COLO829 (cell line): ENCODE measurements at regions not wholly inside any gene's neighbourhood (a gene's known extent, or its start where the extent isn't known, plus 50 kb on each side); places are given as distances from the start of the nearest gene placed in this dataset.
A peak's percentile ranks its signal among the peaks of the same experiment; 100 is the strongest.

ENCODE experiments used
- DNase-seq: peaks from one replicate; pipeline ENCODE4 v3.0.0; 2012; ENCODE audit warnings: low spot score

GRCh38 chr16:27123795-27124409 is 57.2 kb downstream of the C16orf82 start:
- peak; percentile 10 for DNase-seq

GRCh38 chr16:27127308-27127707 is 60.6 kb downstream of the C16orf82 start:
- no peak for DNase-seq

DNA sequence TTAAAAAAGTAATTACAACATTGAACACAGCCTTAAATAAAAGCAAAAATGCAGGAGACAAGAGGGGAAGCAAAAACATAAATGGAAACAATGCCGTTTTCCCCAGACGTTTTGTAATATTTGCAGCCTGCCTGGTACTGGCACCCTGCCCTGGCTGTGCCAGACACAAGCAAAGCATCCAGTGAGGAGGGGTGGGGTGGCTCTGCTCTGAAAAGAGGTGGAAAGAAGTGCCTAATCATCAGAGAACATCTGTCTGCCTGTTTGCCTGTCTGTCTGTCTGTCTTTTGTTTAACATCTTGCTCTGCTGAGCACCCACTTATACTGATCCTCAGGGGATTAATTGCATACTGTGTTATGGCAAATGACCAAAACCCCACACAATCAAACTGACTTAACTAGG is 62.7 kb downstream of the C16orf82 start:
- no peak for DNase-seq

DNA sequence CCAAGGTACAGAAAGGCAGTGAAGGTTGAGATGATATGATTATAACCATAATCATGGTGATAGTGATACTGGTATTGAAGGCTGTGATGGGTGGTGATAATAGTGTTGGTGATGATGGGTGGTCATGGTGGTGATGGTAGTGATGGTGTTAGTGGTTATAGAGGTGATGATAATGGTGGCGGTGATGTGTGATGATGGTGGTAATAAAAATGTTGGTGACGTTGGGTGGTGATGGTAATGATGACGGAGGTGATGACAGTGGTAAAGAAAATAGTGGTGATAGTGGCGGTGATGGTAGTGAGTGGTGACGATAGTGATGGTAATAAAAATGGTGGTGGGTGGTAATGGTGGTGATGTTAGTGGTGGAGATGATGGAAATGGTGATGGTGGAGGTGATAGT is 65.1 kb upstream of the KDM8 start:
- DNase-seq: no peak

DNA sequence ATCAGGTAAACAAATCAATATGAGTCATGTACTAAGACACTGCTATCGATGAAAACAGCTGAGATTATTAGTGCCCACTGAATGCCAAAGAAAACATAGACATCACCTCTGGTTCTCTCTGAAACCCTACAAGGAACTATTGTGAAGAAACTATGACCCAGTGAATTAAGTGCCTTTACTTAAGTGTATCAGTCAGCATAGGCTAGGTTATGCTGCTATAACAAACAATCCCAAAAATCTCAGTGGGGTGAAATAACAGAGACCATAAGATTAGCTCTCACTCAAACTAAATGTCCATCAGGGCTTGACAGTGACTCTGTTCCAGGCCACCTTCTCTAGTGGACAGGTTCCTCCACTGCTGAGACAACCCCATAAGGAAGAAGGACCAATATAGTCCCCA is 57.7 kb upstream of the KDM8 start:
- no peak for DNase-seq

- no peak for DNase-seq
Observed at GRCh38 chr16:27149986-27150385, 53.3 kb upstream of the KDM8 start.

DNA sequence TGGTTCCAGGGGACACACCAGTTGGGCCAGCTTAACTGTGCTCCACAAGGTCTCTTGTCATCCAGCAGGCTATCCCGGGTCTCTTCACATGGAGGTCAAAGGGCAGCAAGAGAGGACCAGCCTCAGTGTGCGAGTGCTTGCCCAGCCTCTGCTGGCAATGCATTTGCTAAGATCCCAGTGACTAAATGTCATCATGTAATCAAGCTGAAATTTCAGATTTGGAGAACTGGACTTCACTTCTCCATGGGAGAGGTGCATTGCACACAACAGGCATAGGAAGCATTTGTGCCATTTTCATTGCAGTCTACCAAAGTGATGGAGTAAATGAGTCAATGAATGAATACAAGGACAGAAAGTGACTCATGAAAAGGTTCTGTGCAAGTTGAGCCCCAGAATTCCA is 51.2 kb upstream of the KDM8 start:
- DNase-seq: no peak

DNA sequence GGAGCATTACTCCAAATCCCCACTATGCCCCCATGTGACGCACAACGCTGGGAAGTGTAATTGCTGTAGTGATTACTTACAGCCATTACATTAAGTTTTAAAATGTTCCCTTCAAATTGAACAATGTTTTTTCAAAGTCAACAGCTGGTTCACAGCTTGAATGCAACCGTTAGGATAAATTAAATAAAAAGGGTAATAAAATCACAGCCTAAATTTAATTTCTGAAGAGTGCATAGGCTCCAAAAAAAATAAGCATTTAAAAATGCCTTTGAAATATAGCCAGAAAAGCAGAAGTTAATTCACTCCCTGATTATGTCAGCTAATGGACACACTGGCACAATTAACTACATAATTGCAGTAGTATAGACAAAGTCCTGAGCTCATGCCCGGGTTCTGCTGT is 50.5 kb upstream of the KDM8 start:
- DNase-seq: no peak
